ENCODE measurements at regions not wholly inside any gene's neighbourhood (a gene's known extent, or its start where the extent isn't known, plus 50 kb on each side); places are given as distances from the start of the nearest gene placed in this dataset.

DNA sequence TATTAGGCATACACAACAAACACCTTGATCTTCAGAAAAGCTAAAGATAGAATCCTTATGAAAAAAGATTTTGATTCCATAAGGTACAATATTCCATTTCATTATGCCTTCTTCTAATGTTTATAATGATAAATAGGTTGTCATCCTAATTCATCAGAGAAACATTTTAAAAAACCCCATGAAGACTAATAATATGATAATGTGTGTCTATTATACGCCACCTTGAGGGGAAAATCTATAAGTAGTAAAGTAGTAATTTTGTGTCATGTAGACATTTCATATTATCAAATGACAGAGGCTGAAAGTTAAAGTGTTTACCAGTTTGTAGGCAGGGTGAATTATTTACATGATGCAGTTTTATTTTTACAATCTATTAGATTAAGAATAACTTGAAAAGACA lies 524.3 kb downstream of the GBE1 start:
- no peak for TF ChIP-seq POLR2A (IDR thresholded peaks at IDR 0.05)
- TF ChIP-seq CTCF (IDR thresholded peaks at IDR 0.05), result no peak
